Stimulated activated naive CD8-positive, alpha-beta T cell treated with anti-CD3 and anti-CD28 coated beads, Interleukin-15, Interleukin-2, amounts not matched to agents 100 ng/mL and 50 ng/mL, for 24 hours (primary cell): ENCODE measurements at regions not wholly inside any gene's neighbourhood (a gene's known extent, or its start where the extent isn't known, plus 50 kb on each side); places are given as distances from the start of the nearest gene placed in this dataset.
A peak's percentile ranks its signal among the peaks of the same experiment; 100 is the strongest.
"Not testable (repeated sequence)": the region's sequence is repeated elsewhere in the genome, so short reads cannot be mapped to it uniquely, and the experiment has no call there.

Source experiments
- H3K27ac Mint-ChIP-seq: one replicate; pipeline ENCODE4 v1.8.0; 2021; ENCODE audit warnings: mild to moderate bottlenecking, mixed read lengths
- H3K27me3 Mint-ChIP-seq: one replicate; pipeline ENCODE4 v1.8.0; 2021; ENCODE audit warnings: mixed read lengths
- H3K36me3 Mint-ChIP-seq: one replicate; pipeline ENCODE4 v1.8.0; 2021; ENCODE audit warnings: low read depth, mixed read lengths
- H3K4me1 Mint-ChIP-seq: one replicate; pipeline ENCODE4 v1.8.0; 2021; ENCODE audit warnings: low read depth, mixed read lengths
- H3K4me3 Mint-ChIP-seq: one replicate; pipeline ENCODE4 v1.8.0; 2021; ENCODE audit warnings: mild to moderate bottlenecking, mixed read lengths
- H3K9me3 Mint-ChIP-seq: one replicate; pipeline ENCODE4 v1.8.0; 2021; ENCODE audit warnings: mixed read lengths

GRCh38 chr2:234395891-234396420, 100.9 kb downstream of the ARL4C start:
- H3K27ac Mint-ChIP-seq: no peak overlapping the region
- peaks cover 69% of the 10 kb centered on the region for H3K4me1 Mint-ChIP-seq
- no peak overlapping the region for H3K4me3 Mint-ChIP-seq
- H3K9me3 Mint-ChIP-seq: peaks cover 4% of the 10 kb centered on the region
- H3K36me3 Mint-ChIP-seq: peaks cover 3% of the 10 kb centered on the region
- no peaks in the 10 kb centered on the region for H3K27me3 Mint-ChIP-seq

GRCh38 chr2:234394450-234394849, 102.4 kb downstream of the ARL4C start:
- peaks cover 60% of the 10 kb centered on the region for H3K4me1 Mint-ChIP-seq
- no peaks in the 10 kb centered on the region for H3K36me3 Mint-ChIP-seq
- no peak overlapping the region for H3K4me3 Mint-ChIP-seq

GRCh38 chr2:234393354-234393753, 103.5 kb downstream of the ARL4C start:
- no peak overlapping the region for H3K4me3 Mint-ChIP-seq
- H3K36me3 Mint-ChIP-seq: no peaks in the 10 kb centered on the region
- H3K27me3 Mint-ChIP-seq: no peaks in the 10 kb centered on the region
- peaks cover 52% of the 10 kb centered on the region for H3K4me1 Mint-ChIP-seq
- no peaks in the 10 kb centered on the region for H3K9me3 Mint-ChIP-seq
- H3K27ac Mint-ChIP-seq: no peak overlapping the region

More at GRCh38 chr2:234394450-234394849, 102.4 kb downstream of the ARL4C start:
- Mint-ChIP-seq H3K9me3 (no peaks in the 10 kb centered on the region), H3K27ac (peak overlapping the region; percentile 41), H3K27me3 (no peaks in the 10 kb centered on the region)

- no peaks in the 10 kb centered on the region for H3K27me3 Mint-ChIP-seq
- no peak overlapping the region for H3K4me3 Mint-ChIP-seq
- H3K36me3 Mint-ChIP-seq: no peaks in the 10 kb centered on the region
- H3K9me3 Mint-ChIP-seq: no peaks in the 10 kb centered on the region
- no peak overlapping the region for H3K27ac Mint-ChIP-seq
- H3K4me1 Mint-ChIP-seq: peaks cover 52% of the 10 kb centered on the region
Measured at GRCh38 chr2:234392041-234392615, 104.8 kb downstream of the ARL4C start.

- Mint-ChIP-seq H3K9me3 (no peaks in the 10 kb centered on the region), H3K27me3 (no peaks in the 10 kb centered on the region), H3K4me3 (no peak overlapping the region), H3K4me1 (peaks cover 52% of the 10 kb centered on the region), H3K36me3 (no peaks in the 10 kb centered on the region), H3K27ac (peak overlapping the region; percentile 7)
Measured at GRCh38 chr2:234391625-234392024, 105.3 kb downstream of the ARL4C start.

GRCh38 chr2:234389661-234390060, 107.2 kb downstream of the ARL4C start:
- not testable (repeated sequence) for H3K27me3 Mint-ChIP-seq, H3K36me3 Mint-ChIP-seq, H3K9me3 Mint-ChIP-seq, H3K4me3 Mint-ChIP-seq, H3K27ac Mint-ChIP-seq
- peaks cover 40% of the 10 kb centered on the region for H3K4me1 Mint-ChIP-seq

- H3K4me3 Mint-ChIP-seq: no peak overlapping the region
- H3K27ac Mint-ChIP-seq: no peak overlapping the region
- peaks cover 30% of the 10 kb centered on the region for H3K4me1 Mint-ChIP-seq
- peaks cover 9% of the 10 kb centered on the region for H3K9me3 Mint-ChIP-seq
- no peaks in the 10 kb centered on the region for H3K36me3 Mint-ChIP-seq
- no peaks in the 10 kb centered on the region for H3K27me3 Mint-ChIP-seq
Measured at GRCh38 chr2:234388591-234388990, 108.3 kb downstream of the ARL4C start.

GRCh38 chr2:234386971-234387370, 109.9 kb downstream of the ARL4C start:
- peaks cover 13% of the 10 kb centered on the region for H3K4me1 Mint-ChIP-seq

GRCh38 chr2:234382131-234382530, 114.8 kb downstream of the ARL4C start:
- Mint-ChIP-seq H3K9me3 (peaks cover 9% of the 10 kb centered on the region), H3K4me3 (no peak overlapping the region), H3K27me3 (no peaks in the 10 kb centered on the region), H3K36me3 (no peaks in the 10 kb centered on the region), H3K27ac (no peak overlapping the region), H3K4me1 (no peaks in the 10 kb centered on the region)

More at GRCh38 chr2:234386971-234387370, 109.9 kb downstream of the ARL4C start:
- Mint-ChIP-seq H3K4me3 (no peak overlapping the region), H3K9me3 (peaks cover 9% of the 10 kb centered on the region), H3K27me3 (no peaks in the 10 kb centered on the region), H3K36me3 (no peaks in the 10 kb centered on the region), H3K27ac (no peak overlapping the region)

GRCh38 chr2:234378958-234379357, 117.9 kb downstream of the ARL4C start:
- H3K36me3 Mint-ChIP-seq, H3K27ac Mint-ChIP-seq, H3K9me3 Mint-ChIP-seq, H3K4me3 Mint-ChIP-seq, H3K27me3 Mint-ChIP-seq: not testable (repeated sequence)
- H3K4me1 Mint-ChIP-seq: peaks cover 22% of the 10 kb centered on the region

GRCh38 chr2:234378440-234378839, 118.4 kb downstream of the ARL4C start:
- no peaks in the 10 kb centered on the region for H3K27me3 Mint-ChIP-seq
- no peak overlapping the region for H3K4me3 Mint-ChIP-seq
- H3K9me3 Mint-ChIP-seq: no peaks in the 10 kb centered on the region
- peaks cover 27% of the 10 kb centered on the region for H3K4me1 Mint-ChIP-seq
- no peak overlapping the region for H3K27ac Mint-ChIP-seq
- H3K36me3 Mint-ChIP-seq: no peaks in the 10 kb centered on the region

GRCh38 chr2:234377761-234378391, 119.0 kb downstream of the ARL4C start:
- Mint-ChIP-seq H3K27me3 (no peaks in the 10 kb centered on the region), H3K27ac (no peak overlapping the region), H3K9me3 (no peaks in the 10 kb centered on the region), H3K4me1 (peaks cover 32% of the 10 kb centered on the region), H3K36me3 (no peaks in the 10 kb centered on the region), H3K4me3 (no peak overlapping the region)

- no peaks in the 10 kb centered on the region for H3K9me3 Mint-ChIP-seq
- no peaks in the 10 kb centered on the region for H3K36me3 Mint-ChIP-seq
- peaks cover 48% of the 10 kb centered on the region for H3K4me1 Mint-ChIP-seq
- no peak overlapping the region for H3K4me3 Mint-ChIP-seq
- H3K27ac Mint-ChIP-seq: no peak overlapping the region
- H3K27me3 Mint-ChIP-seq: no peaks in the 10 kb centered on the region
Measured at GRCh38 chr2:234376229-234376628, 120.7 kb downstream of the ARL4C start.

- H3K27me3 Mint-ChIP-seq: no peaks in the 10 kb centered on the region
- H3K9me3 Mint-ChIP-seq: no peaks in the 10 kb centered on the region
- peaks cover 57% of the 10 kb centered on the region for H3K4me1 Mint-ChIP-seq
- peak overlapping the region; percentile 1 for H3K27ac Mint-ChIP-seq
- no peak overlapping the region for H3K4me3 Mint-ChIP-seq
- H3K36me3 Mint-ChIP-seq: no peaks in the 10 kb centered on the region
Measured at GRCh38 chr2:234375176-234375880, 121.6 kb downstream of the ARL4C start.

- H3K4me1 Mint-ChIP-seq: peaks cover 63% of the 10 kb centered on the region
- no peaks in the 10 kb centered on the region for H3K27me3 Mint-ChIP-seq
- H3K4me3 Mint-ChIP-seq: no peak overlapping the region
- H3K27ac Mint-ChIP-seq: no peak overlapping the region
- no peaks in the 10 kb centered on the region for H3K36me3 Mint-ChIP-seq
- no peaks in the 10 kb centered on the region for H3K9me3 Mint-ChIP-seq
Measured at GRCh38 chr2:234374736-234375135, 122.1 kb downstream of the ARL4C start.
